ENCODE measurements at regions not wholly inside any gene's neighbourhood (a gene's known extent, or its start where the extent isn't known, plus 50 kb on each side); places are given as distances from the start of the nearest gene placed in this dataset.

GRCh38 chr19:28170066-28170465, 1042.9 kb downstream of the UQCRFS1 start:
- DNase-seq (ENCODE audit: extremely low spot score) = no peak
- POLR2A ChIA-PET = no interaction called here
- TF ChIP-seq ELF4 (IDR thresholded peaks at IDR 0.05) (no peak), PKNOX1 (IDR thresholded peaks at IDR 0.05) (no peak), HDGF (IDR thresholded peaks at IDR 0.05; ENCODE audit: borderline replicate concordance) (no peak), FOXK2 (IDR thresholded peaks at IDR 0.05) (no peak), SP1 (IDR thresholded peaks at IDR 0.05) (no peak), BHLHE40 (IDR thresholded peaks at IDR 0.05; ENCODE audit: borderline replicate concordance) (no peak), TARDBP (IDR thresholded peaks at IDR 0.05) (no peak), ZNF384 (IDR thresholded peaks at IDR 0.05) (no peak), SUZ12 (IDR thresholded peaks at IDR 0.05) (no peak)
- CTCF ChIA-PET = no interaction called here

GRCh38 chr19:28169168-28169887, 1043.6 kb downstream of the UQCRFS1 start:
- CTCF ChIA-PET = interaction anchor here (0.6 kb wide), 1 partner anchor 147 kb away, joined by 3 read pairs; no protein-coding TSS in a partner anchor
- no peak for DNase-seq (ENCODE audit: extremely low spot score)

GRCh38 chr19:28168557-28168956, 1044.4 kb downstream of the UQCRFS1 start:
- CTCF ChIA-PET = no interaction called here
- TF ChIP-seq SP1 (IDR thresholded peaks at IDR 0.05) (no peak), PKNOX1 (IDR thresholded peaks at IDR 0.05) (no peak), HDGF (IDR thresholded peaks at IDR 0.05; ENCODE audit: borderline replicate concordance) (no peak), ARNT (IDR thresholded peaks at IDR 0.05) (no peak), NFRKB (IDR thresholded peaks at IDR 0.05) (no peak), FOXK2 (IDR thresholded peaks at IDR 0.05) (no peak), L3MBTL2 (conservative IDR thresholded peaks at IDR 0.05) (no peak), ZNF384 (IDR thresholded peaks at IDR 0.05) (no peak), ELF4 (IDR thresholded peaks at IDR 0.05) (no peak), CTBP1 (IDR thresholded peaks at IDR 0.05; ENCODE audit: borderline replicate concordance) (no peak), SUZ12 (IDR thresholded peaks at IDR 0.05) (no peak), BHLHE40 (IDR thresholded peaks at IDR 0.05; ENCODE audit: borderline replicate concordance) (no peak), LEF1 (IDR thresholded peaks at IDR 0.05; ENCODE audit: borderline replicate concordance) (no peak), FOXM1 (IDR thresholded peaks at IDR 0.05; ENCODE audit: borderline replicate concordance) (no peak), TARDBP (IDR thresholded peaks at IDR 0.05) (no peak), FOXA1 (IDR thresholded peaks at IDR 0.05) (no peak)
- no peak for DNase-seq (ENCODE audit: extremely low spot score)
- POLR2A ChIA-PET = no interaction called here

More at GRCh38 chr19:28169168-28169887, 1043.6 kb downstream of the UQCRFS1 start:
- POLR2A ChIA-PET = no interaction called here
- TF ChIP-seq CTBP1 (IDR thresholded peaks at IDR 0.05; ENCODE audit: borderline replicate concordance) (no peak), ARNT (IDR thresholded peaks at IDR 0.05) (no peak), ELF4 (IDR thresholded peaks at IDR 0.05) (no peak), PKNOX1 (IDR thresholded peaks at IDR 0.05) (no peak), ZNF384 (IDR thresholded peaks at IDR 0.05) (no peak), BHLHE40 (IDR thresholded peaks at IDR 0.05; ENCODE audit: borderline replicate concordance) (no peak), TARDBP (IDR thresholded peaks at IDR 0.05) (no peak), FOXA1 (IDR thresholded peaks at IDR 0.05) (no peak)

GRCh38 chr19:28166025-28166424, 1046.9 kb downstream of the UQCRFS1 start:
- DNase-seq (ENCODE audit: extremely low spot score) = no peak
- ChIA-PET CTCF (no interaction called here), POLR2A (no interaction called here)
- TF ChIP-seq ARNT (IDR thresholded peaks at IDR 0.05) (no peak), PKNOX1 (IDR thresholded peaks at IDR 0.05) (no peak), FOXK2 (IDR thresholded peaks at IDR 0.05) (no peak), LEF1 (IDR thresholded peaks at IDR 0.05; ENCODE audit: borderline replicate concordance) (no peak), CTBP1 (IDR thresholded peaks at IDR 0.05; ENCODE audit: borderline replicate concordance) (no peak), HDGF (IDR thresholded peaks at IDR 0.05; ENCODE audit: borderline replicate concordance) (no peak), SUZ12 (IDR thresholded peaks at IDR 0.05) (no peak), NFRKB (IDR thresholded peaks at IDR 0.05) (no peak), ELF4 (IDR thresholded peaks at IDR 0.05) (no peak), ZNF384 (IDR thresholded peaks at IDR 0.05) (no peak), BHLHE40 (IDR thresholded peaks at IDR 0.05; ENCODE audit: borderline replicate concordance) (no peak), SP1 (IDR thresholded peaks at IDR 0.05) (no peak), L3MBTL2 (conservative IDR thresholded peaks at IDR 0.05) (no peak), FOXM1 (IDR thresholded peaks at IDR 0.05; ENCODE audit: borderline replicate concordance) (no peak), FOXA1 (IDR thresholded peaks at IDR 0.05) (no peak), TARDBP (IDR thresholded peaks at IDR 0.05) (no peak)

- ChIA-PET POLR2A (no interaction called here), CTCF (no interaction called here)
- no peak for TF ChIP-seq FOXM1 (IDR thresholded peaks at IDR 0.05; ENCODE audit: borderline replicate concordance)
- no peak for TF ChIP-seq ARNT (IDR thresholded peaks at IDR 0.05)
- no peak for TF ChIP-seq SUZ12 (IDR thresholded peaks at IDR 0.05)
- no peak for TF ChIP-seq SP1 (IDR thresholded peaks at IDR 0.05)
- no peak for TF ChIP-seq BHLHE40 (IDR thresholded peaks at IDR 0.05; ENCODE audit: borderline replicate concordance)
- no peak for TF ChIP-seq NFRKB (IDR thresholded peaks at IDR 0.05)
- TF ChIP-seq FOXA1 (IDR thresholded peaks at IDR 0.05) = no peak
- no peak for TF ChIP-seq ZNF384 (IDR thresholded peaks at IDR 0.05)
- TF ChIP-seq L3MBTL2 (conservative IDR thresholded peaks at IDR 0.05) = no peak
- TF ChIP-seq PKNOX1 (IDR thresholded peaks at IDR 0.05) = no peak
- no peak for TF ChIP-seq FOXK2 (IDR thresholded peaks at IDR 0.05)
- no peak for TF ChIP-seq ELF4 (IDR thresholded peaks at IDR 0.05)
- no peak for TF ChIP-seq TARDBP (IDR thresholded peaks at IDR 0.05)
- TF ChIP-seq CTBP1 (IDR thresholded peaks at IDR 0.05; ENCODE audit: borderline replicate concordance) = no peak
- no peak for TF ChIP-seq LEF1 (IDR thresholded peaks at IDR 0.05; ENCODE audit: borderline replicate concordance)
- no peak for TF ChIP-seq HDGF (IDR thresholded peaks at IDR 0.05; ENCODE audit: borderline replicate concordance)
- no peak for DNase-seq (ENCODE audit: extremely low spot score)
These were observed 1048.7 kb downstream of the UQCRFS1 start for GRCh38 chr19:28164214-28164613.
